ENCODE measurements at regions not wholly inside any gene's neighbourhood (a gene's known extent, or its start where the extent isn't known, plus 50 kb on each side); places are given as distances from the start of the nearest gene placed in this dataset.

DNA sequence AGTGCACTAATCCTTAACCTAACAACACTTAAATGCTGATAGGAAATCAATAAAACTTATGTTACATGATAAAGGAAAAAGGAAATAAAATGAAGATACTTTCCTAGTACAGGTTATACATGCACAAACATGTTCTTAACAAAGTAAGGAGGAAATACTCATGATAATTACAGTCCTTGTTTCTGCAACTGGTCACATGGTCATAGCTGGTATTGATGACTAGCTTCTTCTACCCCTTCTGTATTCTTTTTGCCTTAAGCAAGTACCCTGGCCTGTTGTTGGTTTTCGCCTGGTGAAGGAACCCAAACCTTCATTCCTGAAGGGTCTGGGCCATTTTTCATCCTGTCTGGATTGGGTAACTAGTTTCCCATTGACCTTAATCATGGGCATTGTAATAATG, 93.7 kb upstream of the FBN2 start (continued):
- TF ChIP-seq, protein P1, sequence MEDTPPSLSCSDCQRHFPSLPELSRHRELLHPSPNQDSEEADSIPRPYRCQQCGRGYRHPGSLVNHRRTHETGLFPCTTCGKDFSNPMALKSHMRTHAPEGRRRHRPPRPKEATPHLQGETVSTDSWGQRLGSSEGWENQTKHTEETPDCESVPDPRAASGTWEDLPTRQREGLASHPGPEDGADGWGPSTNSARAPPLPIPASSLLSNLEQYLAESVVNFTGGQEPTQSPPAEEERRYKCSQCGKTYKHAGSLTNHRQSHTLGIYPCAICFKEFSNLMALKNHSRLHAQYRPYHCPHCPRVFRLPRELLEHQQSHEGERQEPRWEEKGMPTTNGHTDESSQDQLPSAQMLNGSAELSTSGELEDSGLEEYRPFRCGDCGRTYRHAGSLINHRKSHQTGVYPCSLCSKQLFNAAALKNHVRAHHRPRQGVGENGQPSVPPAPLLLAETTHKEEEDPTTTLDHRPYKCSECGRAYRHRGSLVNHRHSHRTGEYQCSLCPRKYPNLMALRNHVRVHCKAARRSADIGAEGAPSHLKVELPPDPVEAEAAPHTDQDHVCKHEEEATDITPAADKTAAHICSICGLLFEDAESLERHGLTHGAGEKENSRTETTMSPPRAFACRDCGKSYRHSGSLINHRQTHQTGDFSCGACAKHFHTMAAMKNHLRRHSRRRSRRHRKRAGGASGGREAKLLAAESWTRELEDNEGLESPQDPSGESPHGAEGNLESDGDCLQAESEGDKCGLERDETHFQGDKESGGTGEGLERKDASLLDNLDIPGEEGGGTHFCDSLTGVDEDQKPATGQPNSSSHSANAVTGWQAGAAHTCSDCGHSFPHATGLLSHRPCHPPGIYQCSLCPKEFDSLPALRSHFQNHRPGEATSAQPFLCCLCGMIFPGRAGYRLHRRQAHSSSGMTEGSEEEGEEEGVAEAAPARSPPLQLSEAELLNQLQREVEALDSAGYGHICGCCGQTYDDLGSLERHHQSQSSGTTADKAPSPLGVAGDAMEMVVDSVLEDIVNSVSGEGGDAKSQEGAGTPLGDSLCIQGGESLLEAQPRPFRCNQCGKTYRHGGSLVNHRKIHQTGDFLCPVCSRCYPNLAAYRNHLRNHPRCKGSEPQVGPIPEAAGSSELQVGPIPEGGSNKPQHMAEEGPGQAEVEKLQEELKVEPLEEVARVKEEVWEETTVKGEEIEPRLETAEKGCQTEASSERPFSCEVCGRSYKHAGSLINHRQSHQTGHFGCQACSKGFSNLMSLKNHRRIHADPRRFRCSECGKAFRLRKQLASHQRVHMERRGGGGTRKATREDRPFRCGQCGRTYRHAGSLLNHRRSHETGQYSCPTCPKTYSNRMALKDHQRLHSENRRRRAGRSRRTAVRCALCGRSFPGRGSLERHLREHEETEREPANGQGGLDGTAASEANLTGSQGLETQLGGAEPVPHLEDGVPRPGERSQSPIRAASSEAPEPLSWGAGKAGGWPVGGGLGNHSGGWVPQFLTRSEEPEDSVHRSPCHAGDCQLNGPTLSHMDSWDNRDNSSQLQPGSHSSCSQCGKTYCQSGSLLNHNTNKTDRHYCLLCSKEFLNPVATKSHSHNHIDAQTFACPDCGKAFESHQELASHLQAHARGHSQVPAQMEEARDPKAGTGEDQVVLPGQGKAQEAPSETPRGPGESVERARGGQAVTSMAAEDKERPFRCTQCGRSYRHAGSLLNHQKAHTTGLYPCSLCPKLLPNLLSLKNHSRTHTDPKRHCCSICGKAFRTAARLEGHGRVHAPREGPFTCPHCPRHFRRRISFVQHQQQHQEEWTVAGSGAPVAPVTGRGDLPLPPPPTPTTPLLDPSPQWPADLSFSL (CRISPR knock-in tag; IDR thresholded peaks at IDR 0.05), result no peak

- TF ChIP-seq ZNF264 (CRISPR knock-in tag; IDR thresholded peaks at IDR 0.05), result no peak
- Histone ChIP-seq H2AFZ (ENCODE audit: low read length) (no peak overlapping the region), H3K9me3 (ENCODE audit: low read length) (no peaks in the 10 kb centered on the region), H3K4me2 (ENCODE audit: low read depth, low read length) (no peak overlapping the region), H3K27ac (ENCODE audit: extremely low read length, insufficient read depth, low read length) (no peak overlapping the region), H3K4me3 (replicated peaks in 1 of 3; ENCODE audit: insufficient read depth in 1 of 3, low read depth in 2 of 3, low read length in 3 of 3) (no peak overlapping the region), H3K36me3 (replicated peaks in 1 of 2; ENCODE audit: control insufficient read depth in 1 of 2, insufficient read depth in 2 of 2, low read length in 2 of 2) (no peaks in the 10 kb centered on the region), H4K20me1 (ENCODE audit: insufficient read depth, low read length) (no peaks in the 10 kb centered on the region), H3K27me3 (ENCODE audit: control insufficient read depth in 1 of 2, insufficient read depth in 2 of 2, low read length in 2 of 2) (no peaks in the 10 kb centered on the region), H3K9ac (ENCODE audit: insufficient read depth, low read depth, low read length) (no peak overlapping the region), H3K79me2 (ENCODE audit: insufficient read depth, low read length) (no peaks in the 10 kb centered on the region), H3K4me1 (ENCODE audit: insufficient read depth, low read length) (no peaks in the 10 kb centered on the region)
- in situ Hi-C loops (cut with HindIII; ENCODE audit: extremely low pct_ligation_motif_present, low pct_unique_long_range_greater_than_20kb), result no loop called here
- POLR2A ChIA-PET, result no interaction called here
- 2% methylated on average over 6 of the region's 6 CpGs for WGBS (ENCODE audit: low lambda C conversion rate)
- FAIRE-seq (no peak), DNase-seq (ENCODE audit: low spot score) (no peak), ATAC-seq (no peak)
- BruUV-seq (replicated peaks), result no TSS peak
- CTCF ChIA-PET (ENCODE audit: low intra/inter-chr PET ratio, low total read pairs), result no interaction called here
- intact Hi-C loops (cut with micrococcal nuclease; ENCODE audit: unreplicated experiment), result no loop called here
Measured at GRCh38 chr5:128632264-128632663, 94.2 kb upstream of the FBN2 start.

Data from HepG2 (cell line).